Suprapubic skin (tissue), 3 donors: ENCODE measurements at regions not wholly inside any gene's neighbourhood (a gene's known extent, or its start where the extent isn't known, plus 50 kb on each side); places are given as distances from the start of the nearest gene placed in this dataset.

Experiments
- CTCF ChIP-seq, 2 donors: fragments of 200-600 bp in 1 of 2; fragments of 450-650 bp in 1 of 2; sonication (generic) in 1 of 2; IDR thresholded peaks; one replicate each; pipeline ENCODE4 v1.5.1; 2016 to 2019; ENCODE audit warnings: antibody characterized with exemption in 2 of 2, mild to moderate bottlenecking in 1 of 2, moderate library complexity in 1 of 2
- EP300 ChIP-seq: sonication (generic); formaldehyde crosslinking; IDR thresholded peaks from one replicate; pipeline ENCODE4 v1.6.1; 2017; ENCODE audit warnings: antibody characterized with exemption

- TF ChIP-seq CTCF (IDR thresholded peaks at IDR 0.05), result no peak
- TF ChIP-seq EP300, result no peak
Observed at GRCh38 chr7:36016648-36017047, 136.4 kb upstream of the EEPD1 start.
